ENCODE measurements at regions not wholly inside any gene's neighbourhood (a gene's known extent, or its start where the extent isn't known, plus 50 kb on each side); places are given as distances from the start of the nearest gene placed in this dataset.
A peak's percentile ranks its signal among the peaks of the same experiment; 100 is the strongest.

- H3K27me3 ChIP-seq (ENCODE audit: control insufficient read depth in 2 of 2, insufficient read depth in 2 of 2, low read length in 2 of 2): peaks cover 0 to 2% of the 10 kb centered on the region in 2 experiments
- no peaks in the 10 kb centered on the region for H3K9me1 ChIP-seq (replicated peaks; ENCODE audit: control insufficient read depth, extremely low read depth, insufficient read depth, low read length)
- no peaks in the 10 kb centered on the region for H3K36me3 ChIP-seq (ENCODE audit: control insufficient read depth in 2 of 2, extremely low read depth in 1 of 2, insufficient read depth in 2 of 2, low read length in 2 of 2)
- CTCF ChIA-PET: interaction anchor here (0.8 kb wide), 1 partner anchor 269 kb away, joined by 3 read pairs; no protein-coding TSS in a partner anchor
- intact Hi-C loops (cut with micrococcal nuclease): no loop called here
- H3K79me2 ChIP-seq (ENCODE audit: control insufficient read depth, insufficient read depth, low read length): no peaks in the 10 kb centered on the region
- H3K4me1 ChIP-seq (ENCODE audit: control insufficient read depth, extremely low read depth, insufficient read depth, low read length): no peaks in the 10 kb centered on the region
- DNase-seq (ENCODE audit: low read depth, low spot score) (no peak), FAIRE-seq (no peak)
- H3K27ac ChIP-seq (ENCODE audit: insufficient read depth, low read depth, low read length): no peak overlapping the region
- no peak for TF ChIP-seq GATA2 (IDR thresholded peaks at IDR 0.05; ENCODE audit: insufficient read depth, insufficient read length, low read depth, low read length)
- TF ChIP-seq, protein P1, sequence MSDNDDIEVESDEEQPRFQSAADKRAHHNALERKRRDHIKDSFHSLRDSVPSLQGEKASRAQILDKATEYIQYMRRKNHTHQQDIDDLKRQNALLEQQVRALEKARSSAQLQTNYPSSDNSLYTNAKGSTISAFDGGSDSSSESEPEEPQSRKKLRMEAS (IDR thresholded peaks at IDR 0.05; ENCODE audit: insufficient read depth, insufficient read length): no peak
- TF ChIP-seq FOS (IDR thresholded peaks at IDR 0.05; ENCODE audit: borderline replicate concordance, insufficient read depth, low read length): peak; percentile 13
- no peak overlapping the region for H3K9ac ChIP-seq (replicated peaks; ENCODE audit: extremely low read depth, insufficient read depth, low read length)
- dilution Hi-C loops (cut with MboI; ENCODE audit: extremely low pct_ligation_motif_present, low sequenced_read_pairs): no loop called here
- H3K9me3 ChIP-seq (replicated peaks; ENCODE audit: control insufficient read depth, insufficient read depth, low read length): no peaks in the 10 kb centered on the region
- H3K4me2 ChIP-seq (ENCODE audit: insufficient read depth, low read length): no peak overlapping the region
- H4K20me1 ChIP-seq (replicated peaks; ENCODE audit: control insufficient read depth, extremely low read depth, insufficient read depth, low read length): no peaks in the 10 kb centered on the region
- BruUV-seq (replicated peaks): no TSS peak
- no peak overlapping the region for H3K4me3 ChIP-seq (replicated peaks in 1 of 3; ENCODE audit: insufficient read depth in 1 of 3, low read depth in 1 of 3, low read length in 3 of 3)
- POLR2A ChIA-PET: no interaction called here
- H2AFZ ChIP-seq (ENCODE audit: low read depth, low read length): no peak overlapping the region
Observed at GRCh38 chr3:72224804-72225509, 440.0 kb upstream of the PROK2 start.

DNA sequence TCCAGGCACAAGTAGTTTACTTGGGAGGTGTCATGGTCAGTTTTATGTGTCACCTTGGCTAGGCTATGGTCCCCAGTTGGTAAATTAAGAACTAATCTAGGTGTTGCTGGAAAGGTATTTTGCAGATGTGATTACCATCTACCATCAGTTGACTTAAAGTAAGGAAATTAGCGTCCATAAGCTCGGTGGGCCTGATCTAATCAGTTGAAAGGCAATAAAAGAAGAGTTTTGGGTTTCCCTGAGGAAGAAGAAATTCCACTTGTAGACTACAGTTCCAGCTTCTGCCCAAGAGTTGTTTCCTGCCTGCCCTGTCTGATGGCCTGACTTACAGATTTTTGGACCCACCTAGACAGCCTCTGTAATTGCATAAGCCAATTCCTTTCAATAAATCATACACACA lies 438.7 kb upstream of the PROK2 start:
- Histone ChIP-seq H3K36me3 (ENCODE audit: control insufficient read depth in 2 of 2, extremely low read depth in 1 of 2, insufficient read depth in 2 of 2, low read length in 2 of 2) (no peaks in the 10 kb centered on the region), H3K79me2 (ENCODE audit: control insufficient read depth, insufficient read depth, low read length) (no peaks in the 10 kb centered on the region), H3K9me1 (replicated peaks; ENCODE audit: control insufficient read depth, extremely low read depth, insufficient read depth, low read length) (no peaks in the 10 kb centered on the region), H3K4me2 (ENCODE audit: insufficient read depth, low read length) (no peak overlapping the region), H3K9ac (replicated peaks; ENCODE audit: extremely low read depth, insufficient read depth, low read length) (no peak overlapping the region), H3K27me3 (ENCODE audit: control insufficient read depth in 2 of 2, insufficient read depth in 2 of 2, low read length in 2 of 2) (peaks cover 0 to 2% of the 10 kb centered on the region in 2 experiments), H2AFZ (ENCODE audit: low read depth, low read length) (no peak overlapping the region), H3K4me1 (ENCODE audit: control insufficient read depth, extremely low read depth, insufficient read depth, low read length) (no peaks in the 10 kb centered on the region), H3K9me3 (replicated peaks; ENCODE audit: control insufficient read depth, insufficient read depth, low read length) (no peaks in the 10 kb centered on the region), H4K20me1 (replicated peaks; ENCODE audit: control insufficient read depth, extremely low read depth, insufficient read depth, low read length) (no peaks in the 10 kb centered on the region), H3K4me3 (replicated peaks in 1 of 3; ENCODE audit: insufficient read depth in 1 of 3, low read depth in 1 of 3, low read length in 3 of 3) (no peak overlapping the region), H3K27ac (ENCODE audit: insufficient read depth, low read depth, low read length) (no peak overlapping the region)
- intact Hi-C loops (cut with micrococcal nuclease): no loop called here
- dilution Hi-C loops (cut with MboI; ENCODE audit: extremely low pct_ligation_motif_present, low sequenced_read_pairs): no loop called here
- POLR2A ChIA-PET: no interaction called here
- no peak for FAIRE-seq
- CTCF ChIA-PET: no interaction called here
- TF ChIP-seq GATA2 (IDR thresholded peaks at IDR 0.05; ENCODE audit: insufficient read depth, insufficient read length, low read depth, low read length) (no peak), JUN (IDR thresholded peaks at IDR 0.05; ENCODE audit: borderline replicate concordance, insufficient read depth, insufficient read length, low read depth) (no peak), MYC (IDR thresholded peaks at IDR 0.05; ENCODE audit: low read depth, low read length) (no peak), FOS (IDR thresholded peaks at IDR 0.05; ENCODE audit: borderline replicate concordance, insufficient read depth, low read length) (no peak)
- DNase-seq (ENCODE audit: low read depth, low spot score): no peak
- BruUV-seq (replicated peaks): no TSS peak

Data from endothelial cell of umbilical vein (primary cell).